Thyroid gland (tissue), 4 donors: ENCODE measurements at regions not wholly inside any gene's neighbourhood (a gene's known extent, or its start where the extent isn't known, plus 50 kb on each side); places are given as distances from the start of the nearest gene placed in this dataset.

Experiments used
- POLR2A ChIP-seq, 2 donors: fragments of 450-650 bp; IDR thresholded peaks; one replicate each; pipeline ENCODE4 v1.6.1; 2017; ENCODE audit warnings: antibody characterized with exemption in 2 of 2, mild to moderate bottlenecking in 2 of 2, moderate library complexity in 1 of 2
- TF ChIP-seq, protein P1 (sequence below), 6 experiments: fragments of 200-600 bp in 3 of 6; fragments of 450-650 bp in 3 of 6; sonication (generic) in 3 of 6; IDR thresholded peaks; one replicate each; pipeline ENCODE4 v1.5.1; 2016 to 2019; ENCODE audit warnings: antibody characterized with exemption in 6 of 6, mild to moderate bottlenecking in 2 of 6, inconsistent platforms in 1 of 6, moderate library complexity in 1 of 6

DNA sequence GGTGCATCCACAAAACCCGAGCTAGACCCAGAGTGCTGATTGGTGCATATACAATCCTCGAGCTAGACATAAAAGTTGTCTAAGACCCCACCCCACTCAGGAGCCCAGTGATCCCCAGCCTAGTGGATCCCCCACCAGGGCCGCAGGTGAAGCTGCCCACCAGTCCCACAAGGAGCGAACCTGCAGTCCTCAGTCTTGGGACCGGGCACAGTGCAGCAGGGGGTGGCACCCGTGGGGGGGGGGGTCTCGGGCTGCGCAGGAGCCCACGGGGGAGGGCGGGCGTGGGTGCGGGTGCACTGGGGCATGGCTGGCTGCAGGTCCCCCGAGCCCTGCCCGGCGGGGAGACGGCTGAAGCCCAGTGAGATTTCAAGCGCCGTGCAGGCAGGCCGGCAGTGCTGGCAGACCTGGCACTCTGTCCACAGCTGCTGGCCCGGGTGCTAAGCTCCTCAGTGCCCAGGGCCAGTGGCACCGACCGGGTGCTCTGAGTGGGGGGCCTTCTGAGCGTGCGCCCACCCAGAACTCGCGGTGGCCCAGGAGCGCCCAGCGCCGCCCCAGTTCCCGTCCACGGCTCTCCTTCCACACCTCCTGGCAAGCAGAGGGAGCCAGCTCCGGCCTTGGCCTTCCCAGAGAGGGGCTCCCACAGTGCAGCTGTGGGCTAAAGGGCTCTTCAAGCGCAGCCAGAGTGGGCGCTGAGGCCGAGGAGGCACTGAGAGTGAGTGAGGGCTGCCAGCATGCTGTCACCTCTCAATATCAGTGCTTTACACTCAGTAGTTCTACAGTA lies 989.1 kb downstream of the FAM181B start:
- TF ChIP-seq, protein P1, sequence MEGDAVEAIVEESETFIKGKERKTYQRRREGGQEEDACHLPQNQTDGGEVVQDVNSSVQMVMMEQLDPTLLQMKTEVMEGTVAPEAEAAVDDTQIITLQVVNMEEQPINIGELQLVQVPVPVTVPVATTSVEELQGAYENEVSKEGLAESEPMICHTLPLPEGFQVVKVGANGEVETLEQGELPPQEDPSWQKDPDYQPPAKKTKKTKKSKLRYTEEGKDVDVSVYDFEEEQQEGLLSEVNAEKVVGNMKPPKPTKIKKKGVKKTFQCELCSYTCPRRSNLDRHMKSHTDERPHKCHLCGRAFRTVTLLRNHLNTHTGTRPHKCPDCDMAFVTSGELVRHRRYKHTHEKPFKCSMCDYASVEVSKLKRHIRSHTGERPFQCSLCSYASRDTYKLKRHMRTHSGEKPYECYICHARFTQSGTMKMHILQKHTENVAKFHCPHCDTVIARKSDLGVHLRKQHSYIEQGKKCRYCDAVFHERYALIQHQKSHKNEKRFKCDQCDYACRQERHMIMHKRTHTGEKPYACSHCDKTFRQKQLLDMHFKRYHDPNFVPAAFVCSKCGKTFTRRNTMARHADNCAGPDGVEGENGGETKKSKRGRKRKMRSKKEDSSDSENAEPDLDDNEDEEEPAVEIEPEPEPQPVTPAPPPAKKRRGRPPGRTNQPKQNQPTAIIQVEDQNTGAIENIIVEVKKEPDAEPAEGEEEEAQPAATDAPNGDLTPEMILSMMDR (IDR thresholded peaks at IDR 0.05), result no peak
- no peak for TF ChIP-seq POLR2A (IDR thresholded peaks at IDR 0.05)
